Kidney epithelial cell (primary cell): ENCODE measurements at regions not wholly inside any gene's neighbourhood (a gene's known extent, or its start where the extent isn't known, plus 50 kb on each side); places are given as distances from the start of the nearest gene placed in this dataset.

ENCODE experiments used
- DNase-seq: peaks from one replicate; pipeline ENCODE4 v3.0.0-alpha.2; 2010; ENCODE audit warnings: low read depth
- H3K27me3 ChIP-seq: 2 replicates; pipeline ENCODE4 v1.6.0; 2011; ENCODE audit warnings: low read length; ENCODE audit not compliant: control insufficient read depth, insufficient read depth
- H3K36me3 ChIP-seq: 2 replicates; pipeline ENCODE4 v1.5.1; 2011; ENCODE audit warnings: low read length; ENCODE audit not compliant: control insufficient read depth, insufficient read depth
- H3K4me3 ChIP-seq: 2 replicates; pipeline ENCODE4 v1.5.1; 2011; ENCODE audit warnings: low read depth, mild to moderate bottlenecking, control low read depth, low read length
- TF ChIP-seq, protein P1 (sequence below): IDR thresholded peaks from 2 replicates; pipeline ENCODE4 v1.5.1; 2011; ENCODE audit warnings: mild to moderate bottlenecking, moderate library complexity, low read length, control low read depth, inconsistent platforms; ENCODE audit not compliant: insufficient read depth, poor library complexity, severe bottlenecking

DNA sequence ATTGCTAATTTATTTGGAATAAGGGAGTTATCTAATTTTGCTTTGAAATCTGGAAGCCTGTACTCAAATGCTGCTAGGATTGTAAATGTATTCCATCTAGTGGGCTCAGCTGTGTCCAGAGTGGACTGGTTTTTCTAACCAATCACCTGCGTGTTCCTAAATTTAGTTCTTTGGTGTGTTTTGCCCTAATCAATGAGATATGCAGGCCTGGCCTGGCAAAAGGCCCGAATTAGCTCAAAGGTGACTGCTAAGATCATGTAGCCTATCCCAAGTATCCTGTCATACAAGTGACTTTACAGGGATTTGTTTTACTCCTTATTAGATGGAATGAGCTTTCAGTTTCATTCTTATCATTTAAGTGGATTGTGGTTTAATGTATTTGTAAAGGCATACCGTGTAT is 51.3 kb upstream of the ARMC2 start:
- no peak for DNase-seq
- TF ChIP-seq, protein P1, sequence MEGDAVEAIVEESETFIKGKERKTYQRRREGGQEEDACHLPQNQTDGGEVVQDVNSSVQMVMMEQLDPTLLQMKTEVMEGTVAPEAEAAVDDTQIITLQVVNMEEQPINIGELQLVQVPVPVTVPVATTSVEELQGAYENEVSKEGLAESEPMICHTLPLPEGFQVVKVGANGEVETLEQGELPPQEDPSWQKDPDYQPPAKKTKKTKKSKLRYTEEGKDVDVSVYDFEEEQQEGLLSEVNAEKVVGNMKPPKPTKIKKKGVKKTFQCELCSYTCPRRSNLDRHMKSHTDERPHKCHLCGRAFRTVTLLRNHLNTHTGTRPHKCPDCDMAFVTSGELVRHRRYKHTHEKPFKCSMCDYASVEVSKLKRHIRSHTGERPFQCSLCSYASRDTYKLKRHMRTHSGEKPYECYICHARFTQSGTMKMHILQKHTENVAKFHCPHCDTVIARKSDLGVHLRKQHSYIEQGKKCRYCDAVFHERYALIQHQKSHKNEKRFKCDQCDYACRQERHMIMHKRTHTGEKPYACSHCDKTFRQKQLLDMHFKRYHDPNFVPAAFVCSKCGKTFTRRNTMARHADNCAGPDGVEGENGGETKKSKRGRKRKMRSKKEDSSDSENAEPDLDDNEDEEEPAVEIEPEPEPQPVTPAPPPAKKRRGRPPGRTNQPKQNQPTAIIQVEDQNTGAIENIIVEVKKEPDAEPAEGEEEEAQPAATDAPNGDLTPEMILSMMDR = no peak
- Histone ChIP-seq H3K4me3 (no peak overlapping the region), H3K27me3 (no peaks in the 10 kb centered on the region), H3K36me3 (no peaks in the 10 kb centered on the region)

DNA sequence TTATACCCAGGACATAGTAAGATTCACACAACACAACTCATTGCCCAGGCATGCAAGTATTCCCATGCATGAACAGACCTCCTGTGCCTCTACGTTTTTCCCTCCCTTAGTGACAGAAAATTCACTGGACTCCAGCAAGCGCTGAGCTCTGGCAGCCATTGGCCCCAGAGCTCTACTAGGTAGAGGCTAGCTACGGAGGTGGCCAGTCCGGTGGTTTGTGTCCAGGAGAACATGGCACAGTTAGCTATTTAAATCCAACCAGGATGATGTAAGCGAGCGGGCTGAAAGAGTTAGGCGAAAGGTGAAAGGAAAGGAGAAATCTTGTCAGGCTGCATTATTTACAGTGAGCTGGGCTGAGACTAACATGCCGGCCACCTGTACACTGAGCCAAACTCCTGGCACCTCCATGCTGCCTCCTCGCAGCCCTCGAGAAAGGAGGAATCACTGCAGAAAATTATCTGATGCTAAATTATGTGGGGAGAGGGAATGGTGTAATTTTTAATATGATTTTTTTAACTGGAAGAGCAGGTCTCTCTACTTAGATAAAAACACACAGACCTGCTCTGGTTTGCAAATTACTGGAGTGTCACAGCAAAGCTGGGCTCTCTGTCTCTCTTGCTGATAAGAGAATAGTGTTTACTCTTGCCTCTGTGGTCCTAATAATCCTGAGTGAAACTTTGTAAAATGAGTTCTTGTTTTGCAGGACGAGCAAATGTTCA is 50.1 kb upstream of the ARMC2 start:
- Histone ChIP-seq H3K4me3 (no peak overlapping the region), H3K27me3 (no peaks in the 10 kb centered on the region), H3K36me3 (no peaks in the 10 kb centered on the region)
- TF ChIP-seq, protein P1 = no peak
- peak; percentile 65 for DNase-seq
